Left lung (tissue), 4 donors: ENCODE measurements at regions not wholly inside any gene's neighbourhood (a gene's known extent, or its start where the extent isn't known, plus 50 kb on each side); places are given as distances from the start of the nearest gene placed in this dataset.

Experiments used
- ATAC-seq: fragments of 200-7000 bp; cut with Tn5 transposase; one replicate; pipeline ENCODE4 v1.9.1; 2020; ENCODE audit warnings: moderate library complexity
- DNase-seq, 4 donors: peaks; one replicate each; pipeline ENCODE4 v3.0.0-alpha.2; 2013 to 2020
- H3K27ac ChIP-seq, 2 donors: fragments of 200-600 bp; sonication (generic) in 1 of 2; one replicate each; pipeline versions ENCODE4 v1.5.0 to v1.8.0; 2020 to 2021
- H3K27me3 ChIP-seq, 2 donors: fragments of 200-600 bp; sonication (generic) in 1 of 2; one replicate each; pipeline versions ENCODE4 v1.5.0 to v1.8.0; 2020 to 2021
- H3K36me3 ChIP-seq, 2 donors: fragments of 200-600 bp; sonication (generic) in 1 of 2; one replicate each; pipeline versions ENCODE4 v1.5.0 to v1.8.0; 2020 to 2021
- H3K4me1 ChIP-seq, 2 donors: fragments of 200-600 bp; one replicate each; pipeline ENCODE4 v1.8.0; 2021
- H3K4me3 ChIP-seq, 2 donors: fragments of 200-600 bp; sonication (generic) in 1 of 2; one replicate each; pipeline versions ENCODE4 v1.5.0 to v1.8.0; 2020 to 2021; ENCODE audit warnings: mild to moderate bottlenecking in 1 of 2
- H3K9me3 ChIP-seq, 2 donors: fragments of 200-600 bp; sonication (generic) in 1 of 2; one replicate each; pipeline versions ENCODE4 v1.5.0 to v1.8.0; 2020 to 2021
- CTCF ChIP-seq, 2 donors: fragments of 200-600 bp; sonication (generic) in 1 of 2; IDR thresholded peaks; one replicate each; pipeline versions ENCODE4 v1.5.0 to v1.8.0; 2021; ENCODE audit warnings: antibody characterized with exemption in 2 of 2
- intact Hi-C, 2 donors: fragments of 100-400 bp; cut with DNase I; formaldehyde crosslinking; loops; one replicate each; pipeline versions ENCODE4 v1.11.2 to v1.14.2; 2022
- donor health status: DM: no; HTN: yes; CAD: no.
- donor health status: DM: no; HTN: no; CAD: no.

GRCh38 chr6:156416391-156416790, 360.8 kb upstream of the ARID1B start:
- H3K9me3 ChIP-seq: peaks cover 0 to 2% of the 10 kb centered on the region in 2 donors

GRCh38 chr6:156413154-156413553, 364.0 kb upstream of the ARID1B start:
- Histone ChIP-seq H3K27me3 (no peaks in the 10 kb centered on the region), H3K9me3 (no peaks in the 10 kb centered on the region), H3K27ac (no peak overlapping the region), H3K36me3 (no peaks in the 10 kb centered on the region), H3K4me3 (no peak overlapping the region), H3K4me1 (no peaks in the 10 kb centered on the region)
- no peak for ATAC-seq
- no peak for TF ChIP-seq CTCF (IDR thresholded peaks at IDR 0.05)
- DNase-seq: no peak
- intact Hi-C loops: no loop called here

More at GRCh38 chr6:156416391-156416790, 360.8 kb upstream of the ARID1B start:
- TF ChIP-seq CTCF (IDR thresholded peaks at IDR 0.05): no peak
- ATAC-seq (peak; percentile 56), DNase-seq (no peak)
- Histone ChIP-seq H3K27ac (no peak overlapping the region), H3K4me1 (no peaks in the 10 kb centered on the region), H3K36me3 (no peaks in the 10 kb centered on the region), H3K27me3 (no peaks in the 10 kb centered on the region), H3K4me3 (no peak overlapping the region)
- intact Hi-C loops: no loop called here

- Histone ChIP-seq H3K36me3 (no peaks in the 10 kb centered on the region), H3K4me1 (no peaks in the 10 kb centered on the region), H3K9me3 (no peaks in the 10 kb centered on the region), H3K4me3 (no peak overlapping the region), H3K27me3 (no peaks in the 10 kb centered on the region), H3K27ac (no peak overlapping the region)
- ATAC-seq (no peak), DNase-seq (no peak)
- TF ChIP-seq CTCF (IDR thresholded peaks at IDR 0.05): no peak
- intact Hi-C loops: no loop called here
Observed at GRCh38 chr6:156410649-156411048, 366.5 kb upstream of the ARID1B start.

- Histone ChIP-seq H3K27ac (no peak overlapping the region), H3K4me1 (no peaks in the 10 kb centered on the region), H3K36me3 (no peaks in the 10 kb centered on the region), H3K9me3 (no peaks in the 10 kb centered on the region), H3K4me3 (no peak overlapping the region), H3K27me3 (no peaks in the 10 kb centered on the region)
- TF ChIP-seq CTCF (IDR thresholded peaks at IDR 0.05): no peak
- ATAC-seq (no peak), DNase-seq (no peak)
- intact Hi-C loops: no loop called here
Observed at GRCh38 chr6:156408655-156409054, 368.5 kb upstream of the ARID1B start.

GRCh38 chr6:156407334-156407733, 369.8 kb upstream of the ARID1B start:
- DNase-seq (no peak), ATAC-seq (no peak)
- H3K36me3 ChIP-seq: no peaks in the 10 kb centered on the region
- no peak overlapping the region for H3K4me3 ChIP-seq
- H3K4me1 ChIP-seq: no peaks in the 10 kb centered on the region
- intact Hi-C loops: no loop called here
- no peak overlapping the region for H3K27ac ChIP-seq
- H3K9me3 ChIP-seq: no peaks in the 10 kb centered on the region
- H3K27me3 ChIP-seq: no peaks in the 10 kb centered on the region
- TF ChIP-seq CTCF (IDR thresholded peaks at IDR 0.05): no peak
